DMS 273 (cell line): ENCODE measurements at regions not wholly inside any gene's neighbourhood (a gene's known extent, or its start where the extent isn't known, plus 50 kb on each side); places are given as distances from the start of the nearest gene placed in this dataset.
"Not testable (repeated sequence)": the region's sequence is repeated elsewhere in the genome, so short reads cannot be mapped to it uniquely, and the experiment has no call there.

Experiments used
- DNase-seq: peaks from one replicate; lab custom pipeline; 2025; ENCODE audit not compliant: unreplicated experiment; lab: John Stamatoyannopoulos, UW

DNA sequence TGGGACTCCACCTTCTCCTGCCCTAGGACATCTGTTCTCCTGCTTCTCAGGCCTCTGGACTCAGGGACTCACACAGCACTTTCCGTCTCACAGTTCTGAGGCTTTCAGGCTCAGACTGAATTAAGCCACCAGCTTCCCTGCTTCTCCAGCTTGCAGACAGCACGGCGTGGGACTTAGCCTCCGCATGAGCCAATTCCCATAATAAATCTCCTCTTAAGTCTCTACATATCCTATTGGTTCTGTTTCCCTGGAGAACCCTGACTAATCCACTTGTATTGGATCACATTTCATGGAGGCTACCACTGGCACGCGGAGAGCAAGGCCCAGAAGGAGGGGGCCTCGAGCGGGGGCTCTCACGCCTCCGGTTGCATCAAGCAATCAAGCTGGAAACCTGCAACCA lies 1313.6 kb downstream of the TBC1D22A start:
- no peak for DNase-seq

DNA sequence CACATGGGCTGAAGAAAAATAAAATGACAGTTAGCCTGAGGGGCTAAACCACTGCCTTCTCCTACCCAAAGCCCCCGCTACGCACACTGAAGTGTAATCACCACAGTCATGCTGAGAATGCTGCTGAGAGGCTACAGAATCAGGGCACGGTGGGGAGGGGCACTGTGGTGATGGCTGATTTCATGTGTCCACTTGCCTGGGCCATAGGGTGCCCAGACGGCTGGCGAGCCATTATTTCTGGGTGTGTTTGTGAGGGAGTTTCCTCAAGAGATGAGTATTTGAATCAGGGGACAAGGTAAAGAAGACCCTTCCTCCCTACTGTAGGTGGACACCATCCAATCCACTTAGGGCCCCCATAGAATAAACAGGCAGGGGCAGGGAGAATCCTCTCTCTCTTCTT lies 1313.2 kb downstream of the TBC1D22A start:
- no peak for DNase-seq

DNA sequence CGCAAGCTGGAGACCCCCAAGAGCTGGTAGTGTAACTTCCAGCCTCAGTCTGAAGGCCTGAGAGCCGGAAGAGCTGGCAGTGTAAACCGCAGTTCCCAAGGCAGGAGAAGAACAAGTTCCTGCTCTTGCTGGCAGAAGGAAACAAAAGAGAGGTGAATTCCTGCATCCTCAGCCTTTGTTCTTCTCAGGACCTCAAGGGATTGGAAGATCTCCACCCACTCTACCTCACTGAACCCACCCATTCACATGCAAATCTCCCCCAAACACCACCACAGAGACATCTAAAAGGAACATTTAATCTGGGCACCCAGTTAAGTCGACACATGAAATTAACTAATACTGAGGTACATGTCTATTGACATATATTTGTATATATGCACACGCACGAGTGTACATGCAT lies 1310.3 kb downstream of the TBC1D22A start:
- DNase-seq: no peak

DNA sequence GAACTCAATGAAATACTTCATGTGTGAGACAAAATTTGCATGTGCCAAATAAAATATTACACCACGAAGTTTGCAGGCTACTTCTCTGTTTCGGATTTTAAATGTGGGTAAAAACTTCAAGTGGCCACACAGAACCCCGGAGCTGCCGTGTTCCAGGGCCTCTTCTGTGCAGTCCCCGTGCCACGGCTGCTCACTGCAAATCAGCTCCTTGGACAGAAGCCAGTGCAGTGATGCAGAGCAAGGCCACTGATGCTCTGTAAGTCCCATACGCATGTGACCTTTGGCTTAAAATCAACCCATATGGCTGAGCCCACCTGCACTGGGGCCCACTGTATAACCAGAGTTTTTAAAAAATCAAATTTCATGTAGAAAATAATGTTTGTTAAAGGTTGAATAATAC lies 1309.4 kb downstream of the TBC1D22A start:
- peak; percentile 34 for DNase-seq

DNA sequence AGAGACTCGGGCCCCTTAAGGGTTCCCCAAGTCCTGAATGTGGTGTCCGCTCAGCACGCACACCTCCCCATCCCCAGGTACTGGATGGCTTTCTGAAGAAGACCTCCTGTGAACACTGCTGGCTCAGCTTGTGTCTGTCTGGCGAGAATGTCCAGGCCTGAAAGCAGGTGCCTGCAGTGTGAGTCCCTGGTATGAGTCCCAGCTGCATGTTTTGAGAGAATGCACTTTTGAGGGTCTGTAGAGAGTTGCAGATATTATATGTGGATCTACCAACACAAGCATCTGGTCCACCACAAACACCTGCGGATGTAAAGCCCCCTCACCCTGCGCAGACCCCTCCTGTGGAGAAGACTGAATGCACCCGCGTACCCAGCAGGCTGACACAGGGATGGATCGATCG lies 1308.9 kb downstream of the TBC1D22A start:
- DNase-seq: no peak

DNA sequence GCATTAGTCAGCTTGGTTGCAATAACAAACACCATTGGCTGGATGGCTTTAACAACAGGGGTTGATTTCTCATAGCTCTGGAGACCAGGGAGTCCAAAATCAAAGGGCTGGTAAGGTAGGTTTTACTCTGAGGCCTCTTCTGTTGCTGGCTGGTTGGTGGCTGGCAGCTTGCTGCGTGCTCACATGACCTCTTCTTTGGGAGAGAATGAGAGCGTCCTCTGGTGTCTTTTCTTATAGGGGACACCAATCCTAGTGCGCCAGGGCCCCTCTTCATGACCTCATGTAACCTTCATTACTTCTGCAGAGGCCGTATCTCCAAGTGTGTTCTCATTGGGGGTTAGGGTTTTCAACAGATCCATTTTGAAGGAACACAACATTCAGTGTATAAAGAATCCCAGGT lies 1308.3 kb downstream of the TBC1D22A start:
- peak; percentile 4 for DNase-seq

DNA sequence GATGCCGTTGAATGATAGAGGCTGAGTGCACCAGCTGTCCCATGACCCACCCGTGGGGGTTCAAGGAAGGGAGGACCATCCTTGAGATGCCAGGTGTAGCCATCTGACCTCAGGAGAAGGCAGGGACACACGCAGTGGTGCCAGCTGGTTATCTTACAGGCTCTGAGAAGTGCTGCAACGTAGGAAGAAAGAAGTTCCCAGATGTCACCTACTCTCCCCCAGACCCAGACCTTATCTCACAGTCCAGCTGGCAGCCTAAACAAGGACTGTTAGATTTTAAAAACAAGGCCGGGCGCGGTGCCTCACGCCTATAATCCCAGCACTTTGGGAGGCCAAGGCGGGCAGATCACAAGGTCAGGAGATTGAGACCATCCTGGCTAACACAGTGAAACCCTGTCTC lies 1307.6 kb downstream of the TBC1D22A start:
- peak; percentile 15 for DNase-seq

DNA sequence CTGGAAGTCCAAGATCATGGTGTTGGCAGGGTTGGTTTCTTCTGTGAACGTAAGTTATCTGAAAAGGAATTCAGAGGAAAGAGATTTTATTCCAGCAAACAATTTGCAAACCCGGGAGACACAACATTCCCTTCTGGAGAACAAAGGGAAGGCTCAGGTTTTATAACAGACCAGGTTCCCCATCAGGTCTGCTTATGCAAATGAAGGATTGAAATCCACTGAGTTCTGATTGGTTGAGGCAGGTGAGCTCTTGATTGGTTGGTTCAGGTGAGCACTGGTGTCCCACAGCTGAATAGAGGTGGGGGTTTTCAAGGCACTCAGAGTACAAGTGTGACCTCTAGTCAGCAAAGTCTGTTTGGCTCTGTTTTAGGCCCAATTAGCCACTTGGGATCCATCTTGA lies 1306.8 kb downstream of the TBC1D22A start:
- DNase-seq: no peak

DNA sequence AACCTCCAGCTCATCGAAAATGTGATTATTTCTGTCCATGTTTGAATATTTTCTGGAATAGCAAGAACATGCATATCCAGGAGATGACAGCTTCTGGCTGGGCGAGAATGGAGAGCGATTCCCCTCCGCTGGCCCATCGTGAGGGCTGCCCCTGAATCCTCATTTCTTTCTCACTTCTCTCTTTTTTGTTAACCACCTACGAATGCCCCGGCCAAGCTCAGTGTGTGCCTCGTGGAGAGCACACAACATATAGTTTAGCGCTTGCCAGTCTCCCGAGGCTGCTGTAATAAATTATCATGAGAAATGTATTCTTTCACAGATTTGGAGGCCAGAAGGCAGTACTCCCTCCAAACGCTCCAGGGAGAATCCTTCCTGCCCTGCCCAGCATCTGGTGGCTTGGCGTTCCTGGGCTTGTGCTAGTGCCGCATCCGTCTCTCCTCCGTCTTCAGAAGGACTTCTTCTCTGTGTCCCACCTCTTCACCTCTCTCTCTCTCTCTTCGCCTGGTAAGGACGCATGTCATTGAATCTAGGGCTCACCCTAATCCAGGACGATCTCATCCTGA lies 1306.0 kb downstream of the TBC1D22A start:
- peak; percentile 26 for DNase-seq

DNA sequence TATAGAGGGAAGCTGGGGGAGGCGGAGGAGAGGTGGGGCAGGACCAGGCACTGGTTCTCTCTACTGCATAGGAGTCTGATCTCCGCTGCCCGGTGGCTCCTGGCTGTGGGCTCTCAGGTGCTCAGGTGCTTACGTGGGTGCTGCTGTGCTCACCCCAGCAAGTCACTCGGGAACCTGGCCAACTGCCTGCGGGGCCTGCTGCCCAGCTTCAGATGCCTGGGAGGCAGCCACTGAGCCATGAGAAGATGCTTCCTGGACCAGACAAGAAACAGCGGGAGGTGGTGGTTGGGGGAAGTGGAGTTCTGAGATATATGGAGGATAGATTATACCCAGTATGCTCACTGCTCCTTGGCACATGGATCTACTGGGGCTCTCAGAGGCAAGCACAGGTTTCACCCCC lies 1303.4 kb downstream of the TBC1D22A start:
- no peak for DNase-seq

DNA sequence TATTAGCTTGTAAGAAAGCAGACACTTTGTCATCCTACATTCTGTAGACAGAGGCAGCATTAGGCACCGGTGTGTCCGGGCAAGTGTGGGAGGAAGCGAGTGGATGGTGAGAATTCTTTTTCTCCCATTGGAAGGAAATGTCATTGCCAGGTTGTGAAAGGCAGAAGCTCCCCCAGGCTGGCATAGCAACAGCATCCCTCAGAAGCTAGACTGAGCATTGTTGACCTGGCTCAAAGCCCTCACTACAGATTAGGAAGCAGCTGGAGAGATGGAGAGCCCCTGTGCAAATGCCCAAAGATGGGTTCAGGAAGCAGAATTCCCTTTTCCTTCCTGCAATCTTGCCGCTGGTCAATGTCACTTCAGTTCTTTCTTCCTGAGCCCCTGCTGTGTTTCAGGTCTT lies 1299.3 kb downstream of the TBC1D22A start:
- DNase-seq: peak; percentile 4

DNA sequence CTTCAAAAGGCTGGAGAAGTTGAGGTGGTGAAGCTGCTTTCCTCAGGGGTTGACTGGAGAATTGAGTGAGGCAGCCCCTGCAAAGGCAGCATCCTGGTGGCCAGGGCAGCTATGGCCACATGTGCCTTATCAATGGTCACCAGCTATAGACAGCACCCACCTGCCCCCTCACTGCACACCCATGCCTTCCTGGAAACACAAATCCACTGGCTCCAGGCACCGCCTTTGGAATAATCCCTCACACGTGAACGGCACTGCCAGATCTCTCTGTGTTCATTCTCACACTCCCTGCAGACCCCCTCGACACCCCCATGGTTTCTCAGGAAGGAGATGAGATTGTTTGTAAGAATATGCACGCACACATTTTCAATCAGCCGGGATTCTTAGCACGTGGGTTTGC lies 1297.8 kb downstream of the TBC1D22A start:
- no peak for DNase-seq

DNA sequence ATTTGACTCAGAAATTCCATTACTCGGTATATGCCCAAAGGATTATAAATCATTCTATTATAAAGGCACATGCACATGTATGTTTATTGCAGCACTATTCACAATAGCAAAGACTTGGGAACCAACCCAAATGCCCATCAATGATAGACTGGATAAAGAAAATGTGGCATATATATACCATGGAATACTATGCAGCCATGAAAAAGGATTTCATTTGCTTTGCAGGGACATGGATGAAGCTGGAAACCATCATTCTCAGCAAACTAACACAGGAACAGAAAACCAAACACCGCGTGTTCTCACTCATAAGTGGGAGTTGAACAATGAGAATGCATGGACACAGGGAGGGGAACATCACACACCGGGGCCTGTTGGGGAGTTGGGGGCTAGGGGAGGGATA lies 1297.1 kb downstream of the TBC1D22A start:
- DNase-seq: not testable (repeated sequence)

DNA sequence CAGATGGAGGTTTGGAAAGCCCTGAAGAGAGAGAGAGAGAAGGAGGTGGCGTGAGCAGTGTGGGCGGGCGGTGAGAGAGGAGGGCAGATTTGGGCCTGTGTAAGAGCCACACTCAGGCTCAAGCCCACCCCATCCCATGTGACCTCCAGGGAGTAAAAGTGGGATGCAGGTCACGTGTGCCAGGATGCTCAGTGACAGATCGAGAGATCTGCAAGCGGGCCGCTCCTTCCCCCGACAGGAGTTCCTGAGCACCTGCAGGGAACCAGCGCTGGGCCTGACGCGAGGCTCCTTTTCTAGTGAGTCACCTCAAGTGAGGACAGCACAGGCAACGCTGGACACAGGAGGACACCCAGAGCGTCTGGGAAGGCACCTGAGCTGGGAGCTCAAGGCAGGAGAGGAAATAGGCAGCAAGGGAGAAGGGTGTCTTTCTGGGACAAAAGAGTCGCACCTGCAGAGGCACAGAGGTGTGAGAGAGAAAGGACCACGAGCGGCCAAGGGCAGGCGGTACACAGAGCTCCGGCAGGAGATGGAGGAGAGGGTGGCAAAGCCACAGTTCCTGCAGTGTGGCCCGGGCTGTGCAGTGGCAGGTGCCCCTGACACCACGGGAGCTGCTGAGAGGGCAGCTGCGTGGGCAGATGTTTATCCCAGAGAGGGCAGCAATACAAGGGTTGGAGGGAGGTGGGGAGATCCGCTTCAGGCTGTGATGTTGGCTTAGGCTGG lies 1294.8 kb downstream of the TBC1D22A start:
- DNase-seq: no peak

DNA sequence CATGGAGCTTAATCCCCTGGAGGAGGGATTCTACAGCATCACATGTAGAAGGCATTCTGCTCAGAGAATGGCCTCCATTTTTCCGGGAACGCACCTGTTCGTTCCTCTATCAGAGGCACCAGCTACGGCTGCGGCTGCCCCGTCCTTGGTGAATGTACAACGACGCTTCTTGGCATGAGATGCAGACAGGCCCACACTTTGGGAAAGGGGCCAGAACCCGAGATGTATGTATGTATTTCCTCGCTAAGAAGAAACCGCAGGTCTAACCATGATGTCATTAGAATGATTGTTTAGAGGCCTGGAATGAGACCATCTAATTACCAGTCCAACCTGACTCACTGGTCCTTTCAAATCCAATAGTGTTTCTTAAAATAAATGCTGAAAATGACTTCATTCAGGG lies 1293.4 kb downstream of the TBC1D22A start:
- DNase-seq: no peak

DNA sequence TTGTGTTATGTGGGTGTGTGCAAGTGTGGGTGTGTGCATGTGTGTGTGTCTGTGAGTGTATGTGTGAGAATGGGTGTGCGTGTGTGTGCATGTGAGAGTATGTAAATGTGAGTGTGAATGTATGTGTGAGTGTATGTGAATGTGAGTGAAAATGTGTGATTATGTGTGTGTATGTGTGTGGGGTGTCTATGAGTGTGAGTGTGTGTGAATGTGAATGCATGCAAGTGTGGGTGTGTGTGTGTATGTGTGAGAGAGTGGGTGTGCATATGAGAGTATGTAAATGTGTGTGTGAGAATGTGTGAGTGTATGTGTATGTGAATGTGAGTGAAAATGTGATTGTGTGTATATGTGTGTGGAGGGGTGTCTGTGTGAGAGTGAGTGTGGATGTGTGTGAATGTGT lies 1292.7 kb downstream of the TBC1D22A start:
- DNase-seq: no peak

DNA sequence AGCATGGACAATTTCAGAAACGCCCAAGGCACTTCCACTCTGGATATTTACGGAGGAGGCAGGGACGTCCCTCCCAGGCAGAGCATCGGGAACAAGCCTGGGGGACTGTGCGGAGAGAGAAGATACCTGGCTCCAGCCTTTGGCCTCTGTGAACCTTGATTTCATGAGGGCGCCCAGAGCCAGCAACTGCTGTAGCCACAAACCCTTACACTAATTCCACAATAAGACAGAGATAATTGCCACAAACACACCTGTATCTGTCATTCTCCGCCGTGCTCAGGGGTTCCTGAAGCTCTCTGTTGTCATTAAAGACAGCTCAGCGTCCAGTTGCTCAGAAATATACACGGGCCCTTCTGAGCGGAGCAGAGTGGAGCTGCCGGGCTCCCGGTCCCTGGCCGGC lies 1292.1 kb downstream of the TBC1D22A start:
- no peak for DNase-seq

DNA sequence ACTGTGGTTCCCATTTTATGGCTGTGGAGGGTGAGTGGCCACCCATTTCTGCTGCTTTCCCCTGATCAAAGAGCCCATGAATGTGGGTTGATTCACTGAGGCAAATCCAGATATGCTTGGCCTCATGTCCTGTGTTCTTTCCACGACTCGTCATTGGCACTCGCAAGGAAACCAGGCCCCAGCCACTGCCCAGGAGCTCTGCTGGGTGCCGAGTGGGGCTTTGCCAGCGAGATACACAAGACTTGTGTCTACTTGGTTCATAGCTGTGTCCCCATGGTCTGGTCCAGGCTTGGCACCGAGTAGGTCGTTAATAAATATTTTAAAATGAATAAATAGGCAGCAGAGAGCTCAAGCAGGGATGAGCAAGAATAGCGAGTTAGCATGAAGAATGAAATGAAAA lies 1291.5 kb downstream of the TBC1D22A start:
- DNase-seq: no peak

DNA sequence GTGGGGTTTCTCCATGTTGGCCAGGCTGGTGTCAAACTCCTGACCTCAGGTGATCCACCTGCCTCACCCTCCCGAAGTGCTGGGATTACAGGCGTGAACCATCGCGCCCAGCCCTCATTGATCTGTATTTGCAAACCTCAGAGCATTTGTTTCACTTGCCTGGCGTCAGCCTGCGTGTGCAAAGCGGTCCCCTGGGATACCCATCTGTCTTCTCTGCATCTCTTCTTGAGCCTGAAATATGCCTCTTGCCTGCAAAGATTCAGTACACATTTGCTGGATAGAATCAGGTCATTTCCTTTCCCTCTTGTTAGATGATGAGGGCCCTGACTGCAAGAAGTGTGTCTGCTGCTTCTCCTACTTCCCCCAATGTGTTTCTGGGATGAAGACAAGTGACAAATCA lies 1291.0 kb downstream of the TBC1D22A start:
- peak; percentile 6 for DNase-seq

DNA sequence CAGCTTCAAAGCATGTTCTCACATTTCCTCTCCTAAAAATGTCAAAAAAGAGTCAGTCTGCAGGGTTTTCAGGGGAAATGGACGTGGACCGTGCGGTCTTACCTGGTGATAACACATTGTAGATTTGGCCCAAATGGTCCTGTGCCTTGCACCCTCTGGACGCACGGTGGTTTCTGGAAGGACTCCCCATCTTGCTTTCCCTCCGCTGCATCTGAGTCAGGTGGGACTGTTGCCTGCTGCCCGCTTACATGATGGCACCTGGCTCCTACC lies 1290.1 kb downstream of the TBC1D22A start:
- no peak for DNase-seq

DNA sequence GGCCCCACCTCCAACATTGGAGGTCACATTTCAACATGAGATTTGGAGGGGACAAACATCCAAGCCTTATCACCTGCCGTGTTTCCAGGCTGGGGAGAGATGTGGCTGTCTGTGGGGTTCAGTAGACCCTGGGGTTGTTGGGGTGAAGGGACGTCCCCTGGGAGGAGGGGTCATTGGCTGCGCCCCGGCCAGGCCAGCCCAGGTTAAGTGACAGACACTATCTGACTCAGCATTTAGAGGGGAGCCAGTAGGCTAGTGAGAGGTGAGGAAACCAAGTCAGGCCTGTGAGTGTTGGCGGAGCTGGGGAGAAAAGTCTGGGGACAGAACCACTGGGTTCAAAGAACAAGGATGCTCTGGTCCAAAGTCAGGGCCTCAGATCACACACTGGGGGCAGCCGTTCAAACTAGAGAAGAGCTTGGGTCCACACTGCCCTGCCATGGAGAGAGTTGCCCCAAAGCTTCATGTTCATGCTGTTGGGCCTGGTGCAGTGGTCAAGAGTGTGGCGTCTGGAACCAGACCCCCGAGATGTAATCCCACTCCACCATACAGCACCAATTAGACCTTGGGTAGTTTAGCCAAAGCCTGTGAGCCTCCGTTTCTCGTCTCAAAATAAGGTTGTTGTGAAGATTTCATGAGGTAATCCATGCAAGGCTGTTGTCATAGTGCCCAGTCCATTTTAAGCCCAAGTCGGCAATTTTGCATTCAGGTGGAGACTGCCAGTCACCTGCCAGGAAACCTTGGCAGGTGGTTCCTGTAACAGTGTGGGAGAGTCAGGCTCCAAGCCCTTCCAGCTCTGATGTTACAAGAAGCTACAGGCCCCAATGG lies 1289.6 kb downstream of the TBC1D22A start:
- DNase-seq: no peak

DNA sequence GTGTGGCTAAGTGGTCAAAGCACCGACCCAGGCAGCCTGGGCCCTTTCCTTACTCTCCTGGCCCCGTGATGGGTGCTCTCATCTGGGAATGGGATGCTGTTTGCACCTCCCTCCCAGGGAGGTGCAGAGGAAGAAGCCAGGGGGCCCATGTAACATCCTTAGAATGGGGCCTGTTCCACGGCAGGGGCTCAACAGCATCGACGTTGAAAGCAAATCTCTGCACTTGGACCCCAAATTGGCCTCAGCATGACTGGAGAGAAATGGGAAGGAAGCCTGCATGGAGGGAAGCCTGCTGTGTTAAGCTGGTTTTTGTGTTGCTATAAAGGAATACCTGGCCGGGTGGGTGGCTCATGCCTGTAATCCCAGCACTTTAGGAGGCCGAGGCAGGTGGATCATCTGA lies 1288.4 kb downstream of the TBC1D22A start:
- DNase-seq: no peak

DNA sequence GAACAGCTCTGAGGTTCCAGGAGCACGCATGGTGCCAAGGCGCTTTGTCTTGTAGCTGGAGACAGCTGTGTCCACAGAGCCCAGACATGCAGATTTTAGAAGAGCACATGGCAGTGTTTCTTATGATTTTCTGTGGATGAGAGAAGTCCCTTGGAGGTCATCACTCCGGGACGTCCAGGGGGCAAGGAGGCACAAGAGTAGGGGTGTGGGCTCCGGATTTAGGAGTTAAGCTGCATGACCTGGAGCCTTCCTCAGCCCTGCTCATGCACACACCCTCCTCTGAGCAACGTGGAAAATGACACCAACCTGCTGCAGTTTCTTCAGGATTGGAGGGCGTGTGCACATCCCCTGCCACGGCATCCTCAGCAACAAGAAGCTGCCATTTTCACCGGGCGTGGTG lies 1286.7 kb downstream of the TBC1D22A start:
- DNase-seq: no peak
